HG02623 (cell line): ENCODE measurements at regions not wholly inside any gene's neighbourhood (a gene's known extent, or its start where the extent isn't known, plus 50 kb on each side); places are given as distances from the start of the nearest gene placed in this dataset.

ENCODE experiments used
- ATAC-seq: cut with Tn5 transposase; IDR thresholded peaks from one replicate; pipeline ENCODE4 v1.9.1; 2021; ENCODE audit warnings: moderate library complexity; ENCODE audit not compliant: unreplicated experiment

- ATAC-seq, result no peak
Observed at GRCh38 chr2:201968050-201968449, 65.6 kb upstream of the FZD7 start.

DNA sequence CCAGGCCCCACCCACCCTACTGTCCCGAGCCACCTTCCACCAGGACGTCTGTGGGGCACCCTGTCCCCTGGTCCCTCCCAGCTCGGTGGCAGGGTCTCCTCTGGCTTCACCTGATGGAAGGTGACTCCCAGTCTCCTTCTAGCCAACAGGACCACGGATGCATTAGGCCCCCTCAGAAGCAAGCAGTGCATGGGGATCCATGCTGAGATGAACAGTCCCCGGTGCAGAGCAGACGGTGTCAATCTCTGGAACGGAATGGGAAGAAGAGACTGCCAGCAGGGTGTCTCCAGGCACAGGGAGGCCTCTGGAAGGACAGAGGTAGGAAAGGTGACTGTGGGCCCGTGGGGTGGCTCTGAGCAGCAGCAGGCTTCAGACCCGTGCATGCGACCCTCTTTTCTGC lies 65.2 kb upstream of the FZD7 start:
- no peak for ATAC-seq

DNA sequence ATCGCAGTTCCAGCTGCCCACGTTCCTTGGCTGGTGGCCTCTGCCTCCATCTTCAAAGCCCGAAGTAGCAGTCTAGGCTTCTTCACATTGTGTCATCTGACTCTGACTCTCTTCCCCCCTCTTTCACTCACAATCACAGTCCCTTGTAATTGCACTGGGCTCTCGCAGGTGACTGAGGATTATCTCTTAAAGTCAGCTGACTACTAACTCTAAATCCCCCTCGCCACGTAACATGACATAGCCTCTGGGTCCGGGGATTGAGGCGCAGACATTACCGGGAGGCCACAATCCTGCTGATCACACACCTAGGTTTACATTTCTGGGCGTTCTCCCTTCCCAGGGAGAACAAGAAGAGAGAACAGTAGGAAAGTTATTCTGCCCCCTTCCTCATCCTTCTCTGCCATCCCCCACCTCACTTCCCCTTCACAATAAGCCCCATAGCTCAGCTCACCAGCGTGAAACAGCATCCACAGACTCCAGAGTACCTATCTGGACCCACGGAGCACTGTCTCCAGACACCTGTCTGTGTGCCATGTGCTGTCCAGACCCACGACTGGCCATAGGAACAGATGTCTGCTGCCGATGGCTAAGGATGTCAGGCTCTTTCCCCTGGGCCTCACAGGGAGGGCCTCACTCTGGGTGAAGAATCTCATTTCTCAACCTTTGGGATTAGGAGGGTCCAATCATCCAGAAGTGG lies 64.3 kb upstream of the FZD7 start:
- no peak for ATAC-seq

GRCh38 chr2:201969938-201970785 lies 63.5 kb upstream of the FZD7 start:
- no peak for ATAC-seq

GRCh38 chr2:201970786-201971108 lies 62.9 kb upstream of the FZD7 start:
- no peak for ATAC-seq

DNA sequence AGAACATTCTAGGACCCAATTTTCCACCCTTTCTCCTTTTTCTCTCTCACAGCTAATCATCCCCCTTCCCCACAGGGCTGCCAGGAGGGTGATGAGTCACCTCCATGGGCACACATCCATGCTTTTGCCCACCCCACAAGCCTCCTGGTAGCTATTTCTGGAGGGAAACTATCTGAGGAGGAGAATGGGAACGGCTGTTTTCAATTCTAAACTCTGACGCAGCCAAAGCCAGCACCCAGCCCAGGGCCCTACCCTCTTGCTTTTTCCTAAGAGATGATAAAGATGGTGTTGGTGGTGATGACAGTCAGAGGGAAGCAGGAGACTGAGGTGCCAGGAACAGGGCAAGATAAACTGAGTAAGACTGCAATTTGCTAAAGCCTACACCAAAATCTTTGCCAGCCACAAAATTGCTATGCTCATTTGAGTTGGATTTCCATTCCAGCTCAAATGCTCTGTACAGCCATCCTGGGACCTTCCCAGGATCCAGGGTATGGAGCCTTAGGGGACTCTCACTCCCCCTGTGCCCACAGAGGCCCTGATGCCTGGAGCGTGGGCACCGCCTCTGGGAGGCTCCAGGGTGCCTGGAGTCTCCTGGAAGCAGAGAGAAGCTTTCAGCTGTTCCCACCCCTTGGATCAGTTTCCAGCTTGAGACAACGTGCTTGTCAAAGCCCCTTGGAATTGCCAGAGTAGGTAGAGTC lies 62.0 kb upstream of the FZD7 start:
- ATAC-seq, result no peak

GRCh38 chr2:201972621-201973255 lies 60.9 kb upstream of the FZD7 start:
- no peak for ATAC-seq

- no peak for ATAC-seq
Observed at GRCh38 chr2:201973305-201973928, 60.2 kb upstream of the FZD7 start.

DNA sequence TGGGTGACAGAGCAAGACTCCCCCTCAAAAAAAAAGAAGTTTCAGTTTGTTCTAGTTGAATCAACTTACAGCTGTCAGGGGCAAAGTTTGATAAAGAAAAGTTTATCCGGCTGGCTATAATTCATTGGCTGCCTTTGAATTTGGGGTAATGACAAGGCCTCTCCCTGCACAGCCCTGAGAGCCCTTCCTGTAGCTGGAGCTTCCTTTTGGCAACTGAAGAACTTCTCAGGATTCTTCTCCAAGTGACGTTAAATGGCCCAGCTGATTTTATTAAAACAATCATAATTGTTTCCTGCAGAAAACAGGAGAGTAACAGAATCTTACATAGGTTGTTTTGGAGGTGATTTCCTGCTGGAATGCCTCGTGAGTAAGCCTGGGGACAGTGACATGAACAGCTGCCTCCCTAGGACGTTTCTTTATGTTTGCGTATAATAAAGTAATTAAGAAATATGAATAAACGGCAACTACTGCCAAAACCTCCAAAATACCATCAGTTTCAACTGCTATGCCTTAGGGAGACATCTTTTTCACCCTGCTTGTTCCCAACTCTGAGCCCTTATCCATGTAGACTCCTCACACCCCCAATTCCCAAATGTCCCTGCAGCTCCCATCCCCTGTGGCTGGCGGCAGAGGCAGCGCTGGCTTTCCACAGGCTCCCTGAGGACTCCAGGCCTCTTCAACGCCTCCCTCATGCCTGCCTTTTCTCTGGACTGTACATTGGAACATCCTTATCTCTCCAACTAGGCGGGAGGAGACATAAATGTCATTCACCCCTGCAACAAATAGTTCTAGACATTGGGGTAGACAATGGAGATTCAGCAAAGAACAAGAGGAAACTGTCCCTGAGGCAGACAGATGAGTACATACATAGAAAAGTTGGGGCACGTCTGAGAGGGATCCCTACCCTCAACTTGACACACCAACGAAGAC lies 59.2 kb upstream of the FZD7 start:
- no peak for ATAC-seq

GRCh38 chr2:201975434-201975833 lies 58.2 kb upstream of the FZD7 start:
- ATAC-seq, result no peak

DNA sequence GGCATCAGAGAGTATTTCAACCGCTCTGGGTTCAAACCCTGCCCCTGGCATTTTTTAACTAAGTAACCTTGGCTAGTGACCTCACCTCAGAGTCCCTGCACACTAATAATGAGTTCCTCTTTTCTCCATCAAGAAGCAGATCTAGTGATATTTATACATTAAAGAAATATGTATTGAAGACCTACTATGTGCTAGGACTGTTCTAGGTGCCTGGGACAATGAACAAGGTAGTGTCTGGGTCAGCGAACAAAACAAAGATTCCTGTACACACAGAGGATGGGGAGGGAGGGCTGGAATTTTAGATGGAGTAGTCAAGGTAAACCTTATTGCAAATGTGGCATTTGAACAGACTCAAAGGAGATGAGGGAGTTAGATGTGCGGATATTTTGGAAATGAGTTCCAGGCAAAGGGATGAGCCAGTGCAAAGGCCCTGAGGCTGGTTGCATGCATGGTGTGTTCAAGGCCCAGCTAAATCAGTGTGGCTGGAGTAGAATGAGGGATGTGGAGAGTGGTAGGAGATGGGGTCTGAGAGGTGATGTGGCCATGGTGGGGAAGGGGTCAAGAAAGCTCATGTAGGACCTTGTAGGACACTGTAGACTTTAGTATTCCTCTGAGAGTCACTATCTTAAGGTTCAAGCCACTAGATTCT lies 57.6 kb upstream of the FZD7 start:
- no peak for ATAC-seq

- ATAC-seq, result no peak
Observed at GRCh38 chr2:201977651-201978050, 56.0 kb upstream of the FZD7 start.

DNA sequence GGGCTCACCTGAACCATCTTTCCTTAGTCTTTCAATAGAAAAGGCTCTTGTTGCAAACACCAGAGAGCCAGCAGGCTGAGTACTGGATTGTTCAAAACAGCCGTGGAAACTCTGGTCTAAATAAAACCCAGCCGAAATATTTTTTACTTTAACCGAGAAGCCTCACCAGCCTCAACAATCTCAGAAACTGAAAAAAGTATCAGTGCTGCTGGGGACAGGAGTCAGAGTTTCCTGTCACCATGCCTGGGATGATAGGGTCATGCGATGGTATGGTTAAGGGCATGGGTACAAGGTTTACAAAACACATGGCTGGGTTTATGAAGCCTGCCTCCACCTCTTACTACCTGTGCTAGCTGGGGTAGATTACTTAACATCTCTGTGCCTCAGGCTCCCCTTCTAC lies 55.3 kb upstream of the FZD7 start:
- ATAC-seq, result no peak

GRCh38 chr2:201978986-201979385 lies 54.7 kb upstream of the FZD7 start:
- ATAC-seq, result no peak

GRCh38 chr2:201980389-201980821 lies 53.2 kb upstream of the FZD7 start:
- ATAC-seq, result peak; percentile 60

DNA sequence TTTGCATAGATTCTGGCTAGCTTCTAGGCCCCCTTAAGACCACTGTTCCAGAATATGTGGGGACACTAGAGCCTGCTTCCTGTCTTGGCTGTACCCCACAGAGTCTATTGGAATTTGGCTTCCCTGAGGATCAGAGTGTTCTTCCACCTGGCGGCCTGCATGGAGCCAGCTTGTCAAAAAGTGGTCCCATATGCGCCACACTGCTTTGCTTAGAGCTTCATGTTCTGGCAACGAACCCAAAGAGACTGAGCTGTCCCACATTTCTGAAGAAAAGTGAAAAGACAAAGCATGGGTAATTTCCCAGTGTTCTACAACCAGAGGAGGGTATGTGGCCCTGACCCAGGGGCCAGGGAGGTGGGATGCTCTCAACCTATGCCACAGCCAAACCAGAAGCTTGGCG lies 52.7 kb upstream of the FZD7 start:
- no peak for ATAC-seq

DNA sequence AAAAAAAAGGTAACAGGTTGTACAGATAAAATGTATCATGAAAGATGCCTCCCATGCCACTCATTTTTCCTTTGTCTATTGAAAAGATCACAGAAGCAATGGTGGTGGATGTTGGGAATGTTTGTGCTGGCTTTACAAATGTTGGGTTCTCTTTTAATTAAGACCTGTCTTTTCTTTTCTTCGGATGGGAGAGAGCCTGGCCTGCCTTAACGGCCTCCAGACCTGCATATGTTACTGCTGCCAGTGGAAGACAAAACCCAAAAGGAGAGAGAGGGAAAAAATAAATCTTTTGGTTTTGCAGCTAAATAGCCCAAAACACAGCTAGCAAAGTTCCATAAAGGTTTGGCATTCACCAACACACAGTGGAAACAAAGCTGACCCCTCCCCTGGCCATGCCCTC lies 50.5 kb upstream of the FZD7 start:
- ATAC-seq, result no peak

DNA sequence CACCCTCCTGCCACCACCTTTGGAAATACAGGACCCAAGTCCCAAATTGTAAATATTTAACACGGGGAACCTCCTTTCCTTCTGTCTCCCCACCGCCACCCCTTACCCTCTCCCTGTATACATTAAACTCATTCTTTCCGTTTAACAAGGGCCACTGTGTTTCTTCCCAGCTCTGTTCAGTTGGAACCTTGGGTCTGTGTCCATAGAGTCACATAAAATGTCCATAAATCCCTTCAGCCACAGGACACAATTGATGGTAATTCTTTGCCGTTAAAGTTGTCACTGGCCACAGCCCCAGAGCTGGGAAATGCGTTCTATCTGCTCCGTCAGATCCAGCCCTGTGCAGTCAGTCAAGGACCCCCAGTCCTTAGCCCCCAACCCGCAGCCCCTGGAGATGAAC lies 49.9 kb upstream of the FZD7 start:
- no peak for ATAC-seq
